ENCODE measurements at regions not wholly inside any gene's neighbourhood (a gene's known extent, or its start where the extent isn't known, plus 50 kb on each side); places are given as distances from the start of the nearest gene placed in this dataset.
"Not testable (repeated sequence)": the region's sequence is repeated elsewhere in the genome, so short reads cannot be mapped to it uniquely, and the experiment has no call there.

DNA sequence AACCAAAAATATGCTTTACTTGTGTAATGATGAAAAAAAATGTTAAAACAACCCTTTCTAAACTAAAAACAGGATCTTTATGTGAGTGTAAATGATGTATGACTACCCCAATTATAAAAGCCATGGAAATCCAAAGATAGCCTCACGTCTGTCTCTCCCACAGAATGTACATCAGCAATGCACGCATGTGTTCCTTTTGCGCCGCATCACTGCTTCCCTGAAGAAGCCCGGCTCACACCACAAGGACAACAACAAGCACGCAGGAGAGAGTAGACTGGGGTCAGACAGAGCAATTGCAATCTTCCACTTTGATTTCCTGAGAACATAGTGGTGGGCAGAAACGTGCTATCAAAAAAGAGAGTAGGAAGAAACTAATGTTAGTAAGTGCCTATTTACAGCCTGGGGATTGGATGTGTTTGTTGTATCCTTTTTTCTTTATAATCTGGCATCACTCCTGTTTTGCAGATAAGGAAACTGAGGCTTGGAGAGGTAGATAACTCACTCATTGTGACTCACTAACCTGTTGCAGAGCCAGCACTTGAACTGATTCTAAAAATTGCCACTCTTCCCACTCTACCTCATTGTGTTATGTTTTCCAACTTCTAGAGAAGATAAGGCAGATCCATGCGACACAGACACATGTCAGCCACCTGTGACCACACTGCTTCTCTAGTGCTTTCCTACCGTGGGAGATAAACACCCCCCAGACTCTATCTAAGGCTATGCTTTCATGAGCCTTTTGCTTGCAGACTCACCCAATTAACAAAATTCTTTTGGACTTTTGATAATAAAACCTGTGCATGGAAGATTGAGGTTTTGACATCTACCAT lies 60.1 kb downstream of the MAP10 start:
- TF ChIP-seq, protein P1, sequence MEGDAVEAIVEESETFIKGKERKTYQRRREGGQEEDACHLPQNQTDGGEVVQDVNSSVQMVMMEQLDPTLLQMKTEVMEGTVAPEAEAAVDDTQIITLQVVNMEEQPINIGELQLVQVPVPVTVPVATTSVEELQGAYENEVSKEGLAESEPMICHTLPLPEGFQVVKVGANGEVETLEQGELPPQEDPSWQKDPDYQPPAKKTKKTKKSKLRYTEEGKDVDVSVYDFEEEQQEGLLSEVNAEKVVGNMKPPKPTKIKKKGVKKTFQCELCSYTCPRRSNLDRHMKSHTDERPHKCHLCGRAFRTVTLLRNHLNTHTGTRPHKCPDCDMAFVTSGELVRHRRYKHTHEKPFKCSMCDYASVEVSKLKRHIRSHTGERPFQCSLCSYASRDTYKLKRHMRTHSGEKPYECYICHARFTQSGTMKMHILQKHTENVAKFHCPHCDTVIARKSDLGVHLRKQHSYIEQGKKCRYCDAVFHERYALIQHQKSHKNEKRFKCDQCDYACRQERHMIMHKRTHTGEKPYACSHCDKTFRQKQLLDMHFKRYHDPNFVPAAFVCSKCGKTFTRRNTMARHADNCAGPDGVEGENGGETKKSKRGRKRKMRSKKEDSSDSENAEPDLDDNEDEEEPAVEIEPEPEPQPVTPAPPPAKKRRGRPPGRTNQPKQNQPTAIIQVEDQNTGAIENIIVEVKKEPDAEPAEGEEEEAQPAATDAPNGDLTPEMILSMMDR (conservative IDR thresholded peaks at IDR 0.05) = no peak
- TF ChIP-seq EZH2 (IDR thresholded peaks at IDR 0.05; ENCODE audit: low read depth) = no peak

DNA sequence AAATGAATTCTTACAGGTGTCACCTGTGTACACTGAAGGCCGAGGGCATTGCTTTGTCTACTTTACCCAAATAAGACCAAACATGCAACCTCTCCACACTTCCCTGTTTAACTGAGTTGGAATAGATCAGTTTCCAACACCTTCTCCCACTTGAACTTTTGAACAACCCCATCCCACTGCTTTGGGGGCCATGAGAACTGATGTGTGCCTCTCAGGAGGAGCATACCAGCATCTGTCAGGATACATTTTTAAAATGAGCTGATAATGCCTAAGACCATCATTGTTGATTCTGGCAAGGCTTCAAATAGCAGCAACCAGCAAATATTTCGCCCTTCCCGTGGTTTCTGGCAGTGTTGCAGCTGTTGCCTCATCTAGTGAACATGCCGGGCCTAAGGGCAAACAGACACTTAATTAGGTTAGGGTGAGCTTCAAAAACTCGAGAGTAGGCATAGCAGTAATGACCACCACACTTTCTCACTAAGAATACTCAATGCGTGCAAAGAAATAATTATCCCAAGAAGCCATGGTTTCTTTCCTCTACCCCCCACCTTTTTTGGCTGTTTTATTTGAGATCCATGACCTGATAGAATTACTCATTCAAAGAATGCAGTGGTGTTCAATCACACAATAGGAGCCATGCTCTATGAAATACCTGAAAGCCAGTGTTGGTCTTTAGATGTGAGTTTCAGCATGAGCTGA lies 63.7 kb downstream of the MAP10 start:
- Histone ChIP-seq H3K4me3 (no peak overlapping the region), H3K27me3 (ENCODE audit: insufficient read depth, low read depth) (no peaks in the 10 kb centered on the region), H3F3A (ENCODE audit: insufficient read depth, low read depth) (peaks cover 14% of the 10 kb centered on the region; the same call in 1 of the 2 replicates), H3K9me3 (ENCODE audit: insufficient read depth, low read depth) (no peaks in the 10 kb centered on the region), H3K4me2 (peak overlapping the region; percentile 54), H2AFZ (peak overlapping the region; percentile 65; the same call in 1 of the 2 replicates), H3K79me2 (ENCODE audit: low read depth) (no peaks in the 10 kb centered on the region), H4K20me1 (ENCODE audit: insufficient read depth) (no peaks in the 10 kb centered on the region), H3K36me3 (ENCODE audit: low read depth) (no peaks in the 10 kb centered on the region), H3K27ac (peak overlapping the region; percentile 86), H3K4me1 (replicated peaks; ENCODE audit: insufficient read depth) (peaks cover 17% of the 10 kb centered on the region), H3K9me2 (ENCODE audit: insufficient read depth) (no peaks in the 10 kb centered on the region)
- peak; percentile 1 to 82 for DNase-seq
- TSS peak; percentile 97 for BruUV-seq (replicated peaks)
- CTCF ChIA-PET = no interaction called here
- TF ChIP-seq, protein P1 (conservative IDR thresholded peaks at IDR 0.05) = no peak
- TF ChIP-seq EZH2 (IDR thresholded peaks at IDR 0.05; ENCODE audit: low read depth) = no peak
- POLR2A ChIA-PET (ENCODE audit: unreplicated experiment) = no interaction called here
- intact Hi-C loops (cut with micrococcal nuclease; ENCODE audit: unreplicated experiment) = no loop called here

More for the DNA sequence above, 60.1 kb downstream of the MAP10 start:
- Histone ChIP-seq H3K79me2 (ENCODE audit: low read depth) (no peaks in the 10 kb centered on the region), H3K4me1 (replicated peaks; ENCODE audit: insufficient read depth) (peaks cover 17% of the 10 kb centered on the region), H3K4me3 (no peak overlapping the region), H3K9me3 (ENCODE audit: insufficient read depth, low read depth) (no peaks in the 10 kb centered on the region), H2AFZ (no peak overlapping the region), H4K20me1 (ENCODE audit: insufficient read depth) (no peaks in the 10 kb centered on the region), H3K4me2 (no peak overlapping the region), H3K36me3 (ENCODE audit: low read depth) (no peaks in the 10 kb centered on the region), H3K9me2 (ENCODE audit: insufficient read depth) (no peaks in the 10 kb centered on the region), H3F3A (ENCODE audit: insufficient read depth, low read depth) (peaks cover 14% of the 10 kb centered on the region; the same call in 1 of the 2 replicates), H3K27me3 (ENCODE audit: insufficient read depth, low read depth) (no peaks in the 10 kb centered on the region), H3K27ac (no peak overlapping the region)
- no peak for DNase-seq
- intact Hi-C loops (cut with micrococcal nuclease; ENCODE audit: unreplicated experiment) = no loop called here
- CTCF ChIA-PET = no interaction called here
- BruUV-seq (replicated peaks) = no TSS peak
- POLR2A ChIA-PET (ENCODE audit: unreplicated experiment) = no interaction called here

DNA sequence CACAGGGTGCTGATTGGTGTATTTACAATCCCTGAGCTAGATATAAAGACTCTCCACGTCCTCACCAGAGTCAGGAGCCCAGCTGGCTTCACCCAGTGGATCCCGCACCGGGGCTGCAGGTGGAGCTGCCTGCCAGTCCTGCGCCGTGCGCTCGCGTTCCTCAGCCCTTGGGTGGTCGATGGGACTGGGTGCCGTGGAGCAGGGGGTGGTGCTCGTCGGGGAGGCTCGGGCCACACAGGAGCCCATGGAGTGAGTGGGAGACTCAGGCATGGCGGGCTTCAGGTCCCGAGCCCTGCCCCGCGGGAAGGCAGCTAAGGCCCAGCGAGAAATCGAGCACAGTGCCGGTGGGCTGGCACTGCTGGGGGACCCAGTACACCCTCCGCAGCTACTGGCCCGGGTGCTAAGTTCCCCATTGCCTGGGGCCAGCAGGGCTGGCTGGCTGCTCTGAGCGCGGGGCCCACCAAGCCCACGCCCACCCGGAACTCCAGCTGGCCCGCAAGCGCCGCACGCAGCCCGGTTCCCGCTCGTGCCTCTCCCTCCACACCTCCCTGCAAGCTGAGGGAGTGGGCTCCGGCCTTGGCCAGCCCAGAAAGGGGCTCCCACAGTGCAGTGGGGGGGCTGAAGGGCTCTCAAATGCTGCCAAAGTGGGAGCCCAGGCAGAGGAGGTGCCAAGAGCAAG lies 66.2 kb downstream of the MAP10 start:
- intact Hi-C loops (cut with micrococcal nuclease; ENCODE audit: unreplicated experiment); H3K4me2 ChIP-seq; CTCF ChIA-PET; H3K9me2 ChIP-seq (ENCODE audit: insufficient read depth); H3K79me2 ChIP-seq (ENCODE audit: low read depth); H3K36me3 ChIP-seq (ENCODE audit: low read depth); BruUV-seq (replicated peaks); H4K20me1 ChIP-seq (ENCODE audit: insufficient read depth); H3K9me3 ChIP-seq (ENCODE audit: insufficient read depth, low read depth); DNase-seq; POLR2A ChIA-PET (ENCODE audit: unreplicated experiment); H3K27me3 ChIP-seq (ENCODE audit: insufficient read depth, low read depth); H2AFZ ChIP-seq; H3K4me3 ChIP-seq; H3K27ac ChIP-seq: not testable (repeated sequence)
- Histone ChIP-seq H3K4me1 (replicated peaks; ENCODE audit: insufficient read depth) (peaks cover 17% of the 10 kb centered on the region), H3F3A (ENCODE audit: insufficient read depth, low read depth) (peaks cover 14% of the 10 kb centered on the region; the same call in 1 of the 2 replicates)
